ENCODE measurements at regions not wholly inside any gene's neighbourhood (a gene's known extent, or its start where the extent isn't known, plus 50 kb on each side); places are given as distances from the start of the nearest gene placed in this dataset.
"Not testable (repeated sequence)": the region's sequence is repeated elsewhere in the genome, so short reads cannot be mapped to it uniquely, and the experiment has no call there.

- DNase-seq (ENCODE audit: low read depth): not testable (repeated sequence)
Measured at GRCh38 chr2:111503844-111504570, 380.0 kb downstream of the ANAPC1 start.

- DNase-seq (ENCODE audit: low read depth): not testable (repeated sequence)
Measured at GRCh38 chr2:111504571-111504942, 379.4 kb downstream of the ANAPC1 start.

DNA sequence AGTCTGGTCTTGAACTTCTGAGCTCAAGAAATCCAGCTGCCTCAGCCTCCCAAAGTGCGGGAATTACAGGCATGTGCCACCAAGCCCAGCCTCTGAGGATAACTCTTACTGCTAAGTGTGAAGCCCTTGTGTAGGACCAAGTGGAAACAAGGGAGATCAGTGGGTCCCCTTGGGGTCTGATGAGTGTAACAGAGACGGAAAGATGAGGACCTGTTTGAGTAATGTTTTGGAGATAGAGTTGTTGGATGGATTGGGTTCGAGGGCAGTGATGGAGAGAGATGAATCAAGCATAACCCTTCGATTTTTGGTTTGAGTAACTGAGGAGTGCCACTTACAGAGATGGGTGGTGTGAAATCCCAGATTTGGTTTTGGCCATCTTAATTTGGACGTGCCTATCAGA lies 378.7 kb downstream of the ANAPC1 start:
- DNase-seq (ENCODE audit: low read depth): not testable (repeated sequence)

DNA sequence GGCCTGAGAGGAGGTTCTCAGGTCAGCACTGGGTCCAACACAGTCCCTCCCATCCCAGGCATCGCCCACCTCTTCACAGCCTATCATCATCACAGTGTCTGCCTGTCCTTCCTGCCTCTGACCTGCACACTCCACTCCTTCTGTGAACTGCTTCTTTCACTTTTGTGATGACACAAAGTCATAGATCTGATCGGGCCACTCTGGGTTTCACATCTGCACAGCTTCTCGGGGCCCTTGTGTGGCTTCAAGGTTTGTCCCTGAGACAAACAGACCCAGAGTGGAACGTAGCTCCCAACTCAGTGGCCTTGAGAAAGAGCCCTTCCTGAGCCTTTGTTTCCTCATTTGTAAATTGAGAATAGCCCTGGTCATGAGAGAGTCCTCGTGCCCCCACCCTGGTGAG lies 377.1 kb downstream of the ANAPC1 start:
- DNase-seq (ENCODE audit: low read depth): not testable (repeated sequence)

DNA sequence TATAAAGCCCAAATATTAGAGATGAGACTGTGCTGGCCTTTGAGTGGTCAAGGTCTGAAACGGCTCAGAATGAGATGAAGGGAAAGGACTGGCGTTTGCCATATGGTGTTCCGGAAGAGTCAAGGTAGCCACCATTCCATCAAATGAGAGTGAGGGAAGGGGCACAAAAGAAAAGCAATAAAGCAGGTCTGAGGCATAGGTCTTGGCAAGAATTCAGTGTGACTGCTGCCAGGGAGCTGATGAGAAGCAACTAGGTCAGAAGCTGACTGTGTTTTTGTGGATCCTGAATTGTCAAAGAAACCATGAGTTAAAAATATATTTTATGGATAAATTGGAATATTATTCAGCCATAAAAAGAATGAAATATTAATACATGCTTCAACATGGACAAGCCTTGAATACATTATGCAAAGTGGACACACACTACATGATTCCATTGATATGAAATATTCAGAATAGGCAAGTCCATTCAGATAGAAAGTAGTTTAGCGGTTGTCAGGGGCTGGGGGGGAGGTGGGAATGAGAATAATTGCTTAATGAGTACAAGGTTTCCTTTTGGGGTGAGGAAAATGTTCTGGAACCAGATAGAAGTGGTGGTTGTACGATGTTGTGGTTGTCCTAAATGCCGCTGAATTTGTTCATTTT lies 374.6 kb downstream of the ANAPC1 start:
- DNase-seq (ENCODE audit: low read depth): not testable (repeated sequence)

DNA sequence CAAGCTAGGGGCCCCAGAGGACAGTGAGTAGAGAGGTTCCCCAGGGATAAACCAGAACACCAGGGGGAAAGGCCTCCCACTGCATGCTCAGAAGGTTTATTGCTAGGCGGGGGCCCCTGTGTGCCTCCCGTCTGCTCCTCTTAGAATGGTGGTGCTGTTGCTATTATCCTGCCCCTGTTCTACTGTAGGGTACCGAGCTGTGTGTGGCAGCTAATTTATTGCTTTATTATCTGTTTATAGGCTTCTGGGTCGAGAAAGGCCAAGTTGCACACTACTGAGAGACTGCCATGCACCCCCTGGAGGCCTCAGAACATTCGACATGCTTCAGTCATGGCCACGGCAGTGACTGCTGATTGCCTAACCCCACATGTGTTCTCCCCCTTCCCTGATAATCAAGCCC lies 373.6 kb downstream of the ANAPC1 start:
- not testable (repeated sequence) for DNase-seq (ENCODE audit: low read depth)

DNA sequence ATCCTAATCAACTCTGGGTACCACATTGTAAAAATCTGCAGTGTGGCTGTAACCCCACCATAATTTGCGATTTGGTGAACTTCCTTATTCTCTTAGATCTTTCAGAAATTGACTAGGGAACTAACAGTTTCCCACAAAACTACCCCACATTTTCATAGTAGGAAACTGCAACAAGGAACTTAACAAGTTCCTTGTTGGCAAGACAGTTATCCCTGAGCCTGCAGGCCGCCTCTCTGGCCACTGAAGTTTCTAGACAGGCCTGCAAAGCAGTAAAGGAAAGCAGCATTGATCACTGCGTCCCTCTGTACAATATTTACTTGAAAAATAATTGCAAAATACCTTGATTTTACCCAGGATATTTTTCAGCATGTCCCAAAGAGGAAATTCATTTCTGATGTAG lies 372.9 kb downstream of the ANAPC1 start:
- DNase-seq (ENCODE audit: low read depth): not testable (repeated sequence)

GRCh38 chr2:111512378-111512777 lies 371.6 kb downstream of the ANAPC1 start:
- not testable (repeated sequence) for DNase-seq (ENCODE audit: low read depth)

GRCh38 chr2:111514138-111514537 lies 369.9 kb downstream of the ANAPC1 start:
- DNase-seq (ENCODE audit: low read depth): not testable (repeated sequence)

DNA sequence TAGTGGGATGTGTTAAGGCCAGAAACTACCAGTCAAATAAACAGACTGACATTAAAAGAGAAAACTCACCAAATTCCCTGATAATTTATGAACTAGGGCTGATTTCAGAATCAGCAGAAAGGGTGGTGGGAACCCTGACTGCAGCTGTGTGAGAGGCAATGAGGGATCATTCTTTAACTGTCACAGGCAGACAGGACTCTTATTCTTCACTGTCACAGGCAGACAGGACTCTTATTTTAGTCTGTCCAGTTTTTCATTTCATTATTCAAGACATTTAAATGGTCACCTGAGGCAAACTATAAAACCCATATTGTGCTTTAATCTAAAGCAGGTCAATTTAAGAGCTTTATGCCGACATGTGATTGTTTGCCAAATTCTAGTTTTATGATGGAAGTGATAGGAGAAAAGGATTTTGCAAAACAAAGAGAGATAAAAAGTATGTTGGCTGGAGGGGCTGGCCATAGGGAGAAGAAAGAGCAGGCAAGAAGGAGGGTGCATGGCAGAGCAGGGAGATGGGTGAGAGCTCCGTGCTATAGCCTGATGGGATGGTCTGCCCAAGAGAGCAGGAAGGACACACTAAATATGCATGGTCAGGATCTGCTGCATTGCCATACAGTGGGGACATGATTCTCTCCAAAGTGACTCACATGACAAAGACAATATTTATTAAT lies 366.8 kb downstream of the ANAPC1 start:
- DNase-seq (ENCODE audit: low read depth): not testable (repeated sequence)

DNA sequence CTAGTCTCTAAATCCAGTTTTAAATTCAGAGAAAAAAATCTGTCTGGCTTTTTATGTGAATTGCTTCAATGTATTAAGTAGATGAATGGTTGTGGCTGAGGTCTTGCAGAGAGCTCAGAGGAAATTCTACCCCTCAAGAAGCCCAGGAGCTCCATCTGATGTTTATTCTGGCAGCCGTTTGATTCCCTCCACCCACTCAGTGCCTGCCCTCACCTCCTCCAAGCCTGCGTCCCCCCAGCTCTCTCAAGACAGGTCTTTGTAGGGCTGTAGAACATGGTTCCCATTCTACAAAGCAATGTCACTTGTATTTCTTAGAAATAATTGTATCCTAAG lies 366.3 kb downstream of the ANAPC1 start:
- not testable (repeated sequence) for DNase-seq (ENCODE audit: low read depth)

DNA sequence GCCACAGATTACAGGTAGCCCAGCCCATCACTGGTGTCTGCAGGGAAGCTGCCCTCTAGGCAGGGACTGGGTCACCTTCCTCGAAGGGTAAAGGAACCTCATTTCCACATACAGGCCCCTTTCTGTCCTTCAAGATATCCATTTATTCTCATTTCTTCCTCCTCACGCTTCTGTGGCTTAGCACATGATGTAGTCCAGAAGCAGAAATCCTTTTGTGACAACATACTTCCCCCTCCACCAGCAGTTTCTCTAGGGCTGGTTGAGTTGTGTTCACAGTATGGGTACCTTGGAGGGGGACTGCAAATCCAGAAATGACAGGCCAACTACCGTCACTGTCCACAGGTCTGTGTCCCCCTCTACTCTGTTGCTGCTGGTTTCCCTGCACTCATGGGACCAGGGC lies 364.9 kb downstream of the ANAPC1 start:
- no peak for DNase-seq (ENCODE audit: low read depth)

DNA sequence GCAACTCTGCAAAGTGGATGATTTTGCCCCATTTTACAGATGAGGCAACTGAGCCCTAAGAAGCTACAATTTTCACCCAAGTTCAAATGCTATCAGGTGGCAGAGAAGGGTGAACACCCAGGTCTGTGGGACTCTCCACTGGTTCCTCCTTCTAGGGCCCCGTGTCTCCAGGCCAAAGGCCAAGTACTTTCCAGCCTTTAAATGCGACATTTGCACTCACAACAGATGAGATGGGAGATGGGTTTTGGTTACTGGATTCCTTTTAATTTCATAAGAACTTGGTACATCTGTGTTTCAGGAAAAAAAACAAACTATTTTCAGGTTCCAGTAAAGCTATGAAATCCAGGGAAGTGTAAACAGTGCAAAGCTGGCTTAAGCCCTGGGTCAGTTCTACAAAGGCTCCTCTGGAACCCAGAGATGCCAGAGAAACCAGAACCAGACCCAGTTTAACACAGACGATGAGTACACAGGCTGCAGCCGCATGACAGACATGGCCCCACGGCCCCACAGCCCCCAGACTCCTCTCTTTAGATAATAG lies 361.7 kb downstream of the ANAPC1 start:
- DNase-seq (ENCODE audit: low read depth): no peak

DNA sequence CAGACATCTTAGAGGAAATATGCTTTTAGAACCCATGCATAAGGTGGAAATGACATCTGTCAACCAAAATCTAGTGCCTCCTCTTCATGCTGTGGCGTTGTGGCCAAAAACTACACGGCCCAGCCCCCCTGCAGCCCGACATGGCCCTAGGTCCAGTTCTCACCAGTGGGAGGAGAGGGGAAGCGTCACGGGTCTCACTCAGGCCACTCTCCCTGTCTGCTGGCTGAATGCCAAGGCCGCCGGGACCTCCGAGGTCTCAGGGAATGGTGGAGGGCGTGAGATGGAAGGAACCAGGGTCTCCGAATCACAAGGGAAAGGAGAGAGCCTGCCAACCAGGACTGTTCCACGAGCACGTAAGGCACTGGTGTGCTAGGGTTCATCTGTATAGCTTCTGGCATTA lies 361.0 kb downstream of the ANAPC1 start:
- DNase-seq (ENCODE audit: low read depth): no peak

DNA sequence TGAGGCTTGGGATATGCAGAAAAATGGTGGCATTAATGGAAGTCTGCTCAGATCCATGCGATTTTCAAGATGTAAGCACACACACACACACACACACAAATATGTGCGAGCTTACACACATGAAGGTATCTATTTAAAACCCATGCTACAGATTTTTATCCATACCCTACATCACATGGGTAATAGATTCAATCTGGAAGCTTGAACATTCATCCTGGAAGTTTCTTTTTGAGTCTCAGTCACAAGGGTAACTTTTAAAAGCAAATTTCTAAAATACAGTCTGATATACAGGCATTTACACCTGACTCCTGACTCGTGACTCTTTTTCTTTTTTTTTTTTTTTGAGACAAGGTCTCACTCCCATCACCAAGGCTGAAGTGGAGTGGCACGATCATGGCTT lies 359.0 kb downstream of the ANAPC1 start:
- DNase-seq (ENCODE audit: low read depth): not testable (repeated sequence)

- DNase-seq (ENCODE audit: low read depth): not testable (repeated sequence)
Measured at GRCh38 chr2:111526041-111526639, 357.9 kb downstream of the ANAPC1 start.

DNA sequence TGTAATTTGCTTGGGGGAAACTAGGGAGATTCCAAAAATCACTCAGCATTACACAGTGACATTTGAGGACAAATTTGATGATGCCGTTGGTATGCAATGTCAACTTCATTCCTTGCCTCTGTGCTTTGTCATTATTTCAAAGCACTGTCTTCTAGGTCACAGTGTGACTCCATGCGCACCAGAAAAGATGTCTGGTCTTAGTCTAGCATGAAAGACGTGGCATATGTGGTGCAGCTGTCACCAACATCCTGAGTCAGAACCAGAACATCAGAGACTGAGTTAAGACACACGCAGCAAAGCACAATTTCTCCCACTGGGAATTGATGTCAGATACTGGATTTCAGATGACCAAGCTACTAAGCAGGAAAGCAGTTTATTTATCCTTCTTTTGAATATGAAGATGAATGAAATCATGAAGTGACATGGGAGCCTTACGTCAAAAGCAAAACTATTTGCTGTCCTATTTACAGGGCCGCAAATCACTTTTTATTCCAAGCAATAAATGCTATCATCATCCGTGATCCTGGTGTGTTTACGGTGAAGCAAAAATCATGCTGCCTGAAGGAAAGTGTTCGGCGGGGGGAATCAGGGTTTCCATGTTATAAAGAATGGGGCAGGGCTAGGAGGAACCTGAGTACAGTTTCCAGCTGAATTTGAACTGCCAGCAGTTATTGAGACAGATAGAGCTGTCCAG lies 356.1 kb downstream of the ANAPC1 start:
- not testable (repeated sequence) for DNase-seq (ENCODE audit: low read depth)

GRCh38 chr2:111529022-111529421 lies 355.0 kb downstream of the ANAPC1 start:
- DNase-seq (ENCODE audit: low read depth): not testable (repeated sequence)

DNA sequence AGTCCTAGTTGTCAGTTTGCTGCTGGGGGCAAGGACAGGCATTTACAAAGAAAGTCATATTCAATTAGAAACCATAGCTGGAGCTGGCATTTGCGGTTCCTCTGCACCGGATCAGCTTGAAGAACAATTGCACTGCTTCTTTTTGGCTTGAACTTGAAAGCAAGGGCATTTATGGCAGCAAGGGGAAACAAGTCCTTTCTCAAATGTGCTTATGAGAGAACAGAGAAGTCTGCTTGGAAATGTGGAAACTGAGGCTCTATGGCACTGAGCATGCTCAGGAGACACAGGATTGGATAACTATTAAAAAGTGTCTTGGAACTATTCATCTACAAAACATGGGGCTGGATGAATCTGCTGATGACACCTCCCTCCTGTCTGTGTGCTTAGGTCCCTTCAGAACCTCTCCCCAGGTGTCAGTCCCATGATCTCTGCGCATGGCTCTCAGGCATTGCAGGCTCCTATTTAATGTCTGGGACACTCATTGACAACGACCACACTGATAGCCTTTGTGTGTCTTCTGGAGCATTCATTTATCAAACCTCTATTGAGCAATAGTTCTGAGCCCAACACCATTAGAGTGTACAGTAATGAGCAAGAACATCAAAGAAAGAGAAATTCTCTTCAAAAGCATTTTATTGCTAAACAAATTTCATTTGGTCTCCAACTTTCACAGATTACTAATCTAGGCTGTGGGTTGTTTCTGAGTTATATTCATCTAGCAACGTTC lies 353.6 kb downstream of the ANAPC1 start:
- DNase-seq (ENCODE audit: low read depth): not testable (repeated sequence)

DNA sequence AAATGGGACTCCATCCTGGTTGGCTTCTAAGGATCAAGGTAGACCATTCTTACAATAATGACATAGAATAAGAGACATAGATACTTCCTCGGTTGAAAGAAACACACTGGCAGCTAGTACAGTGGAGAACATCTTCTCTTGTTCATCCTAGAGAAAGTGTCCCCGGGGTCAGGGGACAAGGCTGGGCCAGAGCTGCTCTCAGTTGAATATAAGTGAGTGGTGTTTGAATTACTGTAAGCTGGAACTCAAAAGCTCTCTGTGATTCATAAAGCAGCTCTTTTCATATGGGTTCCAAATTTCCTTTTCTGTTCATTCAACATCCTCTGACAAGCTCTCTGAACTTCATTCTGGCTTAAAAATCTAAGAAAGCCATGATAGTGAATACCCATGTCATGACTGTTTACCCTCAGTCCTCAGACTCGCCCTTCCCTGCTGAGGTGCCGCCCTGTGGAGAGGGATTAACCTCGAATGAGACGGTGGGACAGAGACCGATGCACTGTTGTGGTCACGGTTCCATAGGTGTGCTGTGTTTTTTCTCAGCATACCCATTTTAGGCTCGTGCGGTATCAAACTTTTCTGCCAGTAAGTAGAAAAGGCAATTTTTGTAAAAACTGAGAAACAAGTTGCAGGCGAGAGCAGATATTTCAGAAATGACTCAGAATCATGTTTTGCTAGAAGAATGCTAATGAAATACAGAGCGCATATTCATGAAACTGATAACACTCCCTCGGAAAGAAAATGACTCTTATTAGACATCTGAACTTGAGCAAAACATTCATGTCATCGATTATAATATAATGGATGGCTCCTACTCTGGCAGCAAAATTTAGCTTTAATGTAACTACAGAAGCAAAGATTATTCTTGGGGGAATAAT lies 351.1 kb downstream of the ANAPC1 start:
- not testable (repeated sequence) for DNase-seq (ENCODE audit: low read depth)
